ENCODE measurements at regions not wholly inside any gene's neighbourhood (a gene's known extent, or its start where the extent isn't known, plus 50 kb on each side); places are given as distances from the start of the nearest gene placed in this dataset.
A peak's percentile ranks its signal among the peaks of the same experiment; 100 is the strongest.

DNA sequence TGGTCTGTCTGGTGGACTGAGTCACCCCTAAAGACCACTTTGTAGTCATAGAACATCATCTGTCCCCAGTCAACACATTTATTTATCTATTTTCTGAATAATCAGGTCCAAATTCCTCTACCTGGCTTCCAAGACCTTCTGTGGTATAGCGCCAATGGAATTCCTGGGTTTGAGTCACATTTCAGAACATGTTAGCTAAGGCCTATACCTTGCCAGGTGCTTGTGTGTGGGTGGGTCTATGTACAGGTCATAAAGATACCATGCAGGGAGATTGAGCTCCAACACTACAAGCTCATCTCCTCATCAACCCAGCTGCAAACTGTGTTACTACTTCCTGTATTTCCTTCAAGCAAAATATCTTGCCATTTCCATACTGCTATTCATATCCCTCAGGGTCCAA lies 113.3 kb downstream of the TRAPPC11 start:
- ATAC-seq (no peak), DNase-seq (no peak)
- H3K27ac ChIP-seq: no peak overlapping the region
- H3K9me3 ChIP-seq: peaks cover 0 to 5% (median 0%) of the 10 kb centered on the region in 11 donors
- WGBS, 2 donors: 97 to 98% methylated on average over 1 of the region's 1 CpG
- no peaks in the 10 kb centered on the region for H3K27me3 ChIP-seq
- intact Hi-C loops (cut with DNase I): no loop called here
- TF ChIP-seq, protein P1, sequence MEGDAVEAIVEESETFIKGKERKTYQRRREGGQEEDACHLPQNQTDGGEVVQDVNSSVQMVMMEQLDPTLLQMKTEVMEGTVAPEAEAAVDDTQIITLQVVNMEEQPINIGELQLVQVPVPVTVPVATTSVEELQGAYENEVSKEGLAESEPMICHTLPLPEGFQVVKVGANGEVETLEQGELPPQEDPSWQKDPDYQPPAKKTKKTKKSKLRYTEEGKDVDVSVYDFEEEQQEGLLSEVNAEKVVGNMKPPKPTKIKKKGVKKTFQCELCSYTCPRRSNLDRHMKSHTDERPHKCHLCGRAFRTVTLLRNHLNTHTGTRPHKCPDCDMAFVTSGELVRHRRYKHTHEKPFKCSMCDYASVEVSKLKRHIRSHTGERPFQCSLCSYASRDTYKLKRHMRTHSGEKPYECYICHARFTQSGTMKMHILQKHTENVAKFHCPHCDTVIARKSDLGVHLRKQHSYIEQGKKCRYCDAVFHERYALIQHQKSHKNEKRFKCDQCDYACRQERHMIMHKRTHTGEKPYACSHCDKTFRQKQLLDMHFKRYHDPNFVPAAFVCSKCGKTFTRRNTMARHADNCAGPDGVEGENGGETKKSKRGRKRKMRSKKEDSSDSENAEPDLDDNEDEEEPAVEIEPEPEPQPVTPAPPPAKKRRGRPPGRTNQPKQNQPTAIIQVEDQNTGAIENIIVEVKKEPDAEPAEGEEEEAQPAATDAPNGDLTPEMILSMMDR (IDR thresholded peaks at IDR 0.05): no peak
- no peak overlapping the region for H3K4me3 ChIP-seq
- H3K4me1 ChIP-seq: peaks cover 0 to 24% (median 0%) of the 10 kb centered on the region in 9 donors
- H3K36me3 ChIP-seq: no peaks in the 10 kb centered on the region

- DNase-seq: peak in 1 of 2 donors; percentile 8
- Histone ChIP-seq H3K27me3 (no peaks in the 10 kb centered on the region), H3K4me3 (no peak overlapping the region), H3K4me1 (peaks cover 0 to 14% (median 0%) of the 10 kb centered on the region in 9 donors), H3K9me3 (peaks cover 0 to 5% (median 0%) of the 10 kb centered on the region in 11 donors), H3K27ac (peak overlapping the region in 5 of 10 donors; percentile 1 to 68 (median 19)), H3K36me3 (no peaks in the 10 kb centered on the region)
- 29 to 38% methylated on average over 5 of the region's 5 CpGs for WGBS, 2 donors
- intact Hi-C loops (cut with DNase I): no loop called here
- TF ChIP-seq, protein P1 (IDR thresholded peaks at IDR 0.05): no peak
- ATAC-seq: peak in 2 of 8 donors; percentile 49 to 51
Observed at GRCh38 chr4:183773790-183774189, 114.7 kb downstream of the TRAPPC11 start.

DNA sequence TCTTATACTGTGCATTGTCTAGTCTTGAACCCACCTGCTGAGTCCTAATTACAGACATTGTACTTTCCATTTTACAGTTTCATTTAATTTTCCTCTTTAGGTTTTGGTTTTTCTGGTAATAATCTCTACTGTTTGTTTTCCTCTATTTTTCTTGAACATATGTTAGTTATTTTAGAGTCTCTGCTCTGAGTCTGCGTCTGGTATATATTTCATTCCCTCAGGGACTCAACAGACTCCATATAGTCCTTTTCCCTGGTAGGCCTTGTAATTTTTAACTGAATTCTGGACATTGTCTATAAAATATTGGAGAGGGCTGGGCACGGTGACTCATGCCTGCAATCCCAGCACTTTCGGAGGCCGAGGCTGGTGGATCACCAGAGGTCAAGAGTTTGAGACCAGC lies 121.8 kb upstream of the STOX2 start:
- H3K27ac ChIP-seq: peak overlapping the region in 7 of 10 donors; percentile 57 to 74 (median 62)
- TF ChIP-seq, protein P1 (IDR thresholded peaks at IDR 0.05): no peak
- WGBS, 2 donors: 86 to 93% methylated on average over 4 of the region's 4 CpGs
- no peak overlapping the region for H3K4me3 ChIP-seq
- no peaks in the 10 kb centered on the region for H3K36me3 ChIP-seq
- H3K9me3 ChIP-seq: no peaks in the 10 kb centered on the region
- ATAC-seq: no peak
- H3K4me1 ChIP-seq: peaks cover 0 to 35% (median 16%) of the 10 kb centered on the region in 9 donors
- no peaks in the 10 kb centered on the region for H3K27me3 ChIP-seq
- no peak for DNase-seq
- intact Hi-C loops (cut with DNase I): no loop called here

- peak; percentile 91 to 96 (median 94) for ATAC-seq
- peak in 1 of 2 donors; percentile 66 for DNase-seq
- 19 to 34% methylated on average over 6 of the region's 6 CpGs for WGBS, 2 donors
- peaks cover 0 to 35% (median 16%) of the 10 kb centered on the region in 9 donors for H3K4me1 ChIP-seq
- no peaks in the 10 kb centered on the region for H3K27me3 ChIP-seq
- H3K36me3 ChIP-seq: no peaks in the 10 kb centered on the region
- H3K9me3 ChIP-seq: peaks cover 0 to 4% (median 0%) of the 10 kb centered on the region in 11 donors
- peak overlapping the region in 9 of 10 donors; percentile 15 to 74 (median 58) for H3K27ac ChIP-seq
- intact Hi-C loops (cut with DNase I): no loop called here
- no peak overlapping the region for H3K4me3 ChIP-seq
- TF ChIP-seq, protein P1 (IDR thresholded peaks at IDR 0.05): no peak
Observed at GRCh38 chr4:183783991-183784553, 121.0 kb upstream of the STOX2 start.

Measured in heart right ventricle (tissue), 16 donors.